ENCODE measurements at regions not wholly inside any gene's neighbourhood (a gene's known extent, or its start where the extent isn't known, plus 50 kb on each side); places are given as distances from the start of the nearest gene placed in this dataset.

- no peak overlapping the region for H3K9ac ChIP-seq (ENCODE audit: low read length)
- no peak overlapping the region for H3K27ac ChIP-seq (ENCODE audit: low read length, poor library complexity, severe bottlenecking)
- H3K4me1 ChIP-seq (ENCODE audit: control insufficient read depth, insufficient read depth, low read depth, low read length): no peaks in the 10 kb centered on the region
- H4K91ac ChIP-seq (ENCODE audit: low read length): no peak overlapping the region
- no peak overlapping the region for H2BK120ac ChIP-seq (ENCODE audit: low read depth, low read length)
- no peak overlapping the region for H2BK12ac ChIP-seq (ENCODE audit: low read length in 2 of 2)
- no peaks in the 10 kb centered on the region for H3K79me1 ChIP-seq (replicated peaks; ENCODE audit: low read length, poor library complexity, severe bottlenecking)
- no peak overlapping the region for H3K18ac ChIP-seq (ENCODE audit: low read depth in 1 of 2, low read length in 2 of 2)
- H3K4me2 ChIP-seq (ENCODE audit: low read length, poor library complexity, severe bottlenecking): no peak overlapping the region
- no peak overlapping the region for H2AFZ ChIP-seq (ENCODE audit: low read depth, low read length)
- peaks cover 6% of the 10 kb centered on the region for H3K9me3 ChIP-seq (ENCODE audit: control insufficient read depth, low read length)
- no peaks in the 10 kb centered on the region for H3K27me3 ChIP-seq (ENCODE audit: control insufficient read depth in 1 of 2, insufficient read depth in 1 of 2, low read length in 2 of 2)
- H3K36me3 ChIP-seq (ENCODE audit: control insufficient read depth in 1 of 2, insufficient read depth in 2 of 2, low read depth in 1 of 2, low read length in 2 of 2): no peaks in the 10 kb centered on the region
- H2BK5ac ChIP-seq (ENCODE audit: low read depth, low read length, poor library complexity, severe bottlenecking): no peak overlapping the region
- no CpG with 5 or more reads among the region's 1 CpG for WGBS
- no peak overlapping the region for H2AK5ac ChIP-seq (ENCODE audit: low read length, severe bottlenecking)
- H3K4me3 ChIP-seq (ENCODE audit: insufficient read depth in 1 of 2, low read depth in 1 of 2, low read length in 2 of 2): no peak overlapping the region
- no peak overlapping the region for H4K8ac ChIP-seq (ENCODE audit: low read length)
- H3K14ac ChIP-seq (ENCODE audit: low read length in 2 of 2): no peak overlapping the region
- H3K23ac ChIP-seq (ENCODE audit: low read length in 2 of 2): no peak overlapping the region
- no peak overlapping the region for H2BK15ac ChIP-seq (ENCODE audit: low read depth, poor library complexity, severe bottlenecking)
- DNase-seq: no peak
- no peak overlapping the region for H3K4ac ChIP-seq (ENCODE audit: low read depth in 1 of 2, low read length in 2 of 2)
Observed at GRCh38 chr2:144984038-144984437, 464.1 kb upstream of the ZEB2 start.

- H3K9ac ChIP-seq (ENCODE audit: low read length): no peak overlapping the region
- H2BK5ac ChIP-seq (ENCODE audit: low read depth, low read length, poor library complexity, severe bottlenecking): no peak overlapping the region
- H4K8ac ChIP-seq (ENCODE audit: low read length): no peak overlapping the region
- no peak overlapping the region for H2AK5ac ChIP-seq (ENCODE audit: low read length, severe bottlenecking)
- H3K4me1 ChIP-seq (ENCODE audit: control insufficient read depth, insufficient read depth, low read depth, low read length): no peaks in the 10 kb centered on the region
- no peak overlapping the region for H2AFZ ChIP-seq (ENCODE audit: low read depth, low read length)
- no peaks in the 10 kb centered on the region for H3K27me3 ChIP-seq (ENCODE audit: control insufficient read depth in 1 of 2, insufficient read depth in 1 of 2, low read length in 2 of 2)
- DNase-seq: no peak
- no peak overlapping the region for H3K14ac ChIP-seq (ENCODE audit: low read length in 2 of 2)
- no peak overlapping the region for H2BK12ac ChIP-seq (ENCODE audit: low read length in 2 of 2)
- H2BK15ac ChIP-seq (ENCODE audit: low read depth, poor library complexity, severe bottlenecking): no peak overlapping the region
- no peak overlapping the region for H3K4ac ChIP-seq (ENCODE audit: low read depth in 1 of 2, low read length in 2 of 2)
- H3K18ac ChIP-seq (ENCODE audit: low read depth in 1 of 2, low read length in 2 of 2): no peak overlapping the region
- no peaks in the 10 kb centered on the region for H3K79me1 ChIP-seq (replicated peaks; ENCODE audit: low read length, poor library complexity, severe bottlenecking)
- no peaks in the 10 kb centered on the region for H3K36me3 ChIP-seq (ENCODE audit: control insufficient read depth in 1 of 2, insufficient read depth in 2 of 2, low read depth in 1 of 2, low read length in 2 of 2)
- H3K4me2 ChIP-seq (ENCODE audit: low read length, poor library complexity, severe bottlenecking): no peak overlapping the region
- no peak overlapping the region for H4K91ac ChIP-seq (ENCODE audit: low read length)
- H3K27ac ChIP-seq (ENCODE audit: low read length, poor library complexity, severe bottlenecking): no peak overlapping the region
- H3K23ac ChIP-seq (ENCODE audit: low read length in 2 of 2): no peak overlapping the region
- H2BK120ac ChIP-seq (ENCODE audit: low read depth, low read length): no peak overlapping the region
- peaks cover 6% of the 10 kb centered on the region for H3K9me3 ChIP-seq (ENCODE audit: control insufficient read depth, low read length)
- no peak overlapping the region for H3K4me3 ChIP-seq (ENCODE audit: insufficient read depth in 1 of 2, low read depth in 1 of 2, low read length in 2 of 2)
- 100% methylated on average over 2 of the region's 2 CpGs for WGBS
Observed at GRCh38 chr2:144983107-144983506, 463.2 kb upstream of the ZEB2 start.

- no peaks in the 10 kb centered on the region for H3K27me3 ChIP-seq (ENCODE audit: control insufficient read depth in 1 of 2, insufficient read depth in 1 of 2, low read length in 2 of 2)
- H2BK15ac ChIP-seq (ENCODE audit: low read depth, poor library complexity, severe bottlenecking): no peak overlapping the region
- H3K4me1 ChIP-seq (ENCODE audit: control insufficient read depth, insufficient read depth, low read depth, low read length): no peaks in the 10 kb centered on the region
- no peak overlapping the region for H3K14ac ChIP-seq (ENCODE audit: low read length in 2 of 2)
- 100% methylated on average over 1 of the region's 2 CpGs for WGBS
- no peak overlapping the region for H2BK12ac ChIP-seq (ENCODE audit: low read length in 2 of 2)
- H3K4me2 ChIP-seq (ENCODE audit: low read length, poor library complexity, severe bottlenecking): no peak overlapping the region
- H4K8ac ChIP-seq (ENCODE audit: low read length): no peak overlapping the region
- H3K36me3 ChIP-seq (ENCODE audit: control insufficient read depth in 1 of 2, insufficient read depth in 2 of 2, low read depth in 1 of 2, low read length in 2 of 2): no peaks in the 10 kb centered on the region
- H3K9me3 ChIP-seq (ENCODE audit: control insufficient read depth, low read length): peaks cover 6% of the 10 kb centered on the region
- H3K27ac ChIP-seq (ENCODE audit: low read length, poor library complexity, severe bottlenecking): no peak overlapping the region
- no peak overlapping the region for H2AK5ac ChIP-seq (ENCODE audit: low read length, severe bottlenecking)
- no peak overlapping the region for H3K23ac ChIP-seq (ENCODE audit: low read length in 2 of 2)
- H2AFZ ChIP-seq (ENCODE audit: low read depth, low read length): no peak overlapping the region
- H2BK120ac ChIP-seq (ENCODE audit: low read depth, low read length): no peak overlapping the region
- H3K79me1 ChIP-seq (replicated peaks; ENCODE audit: low read length, poor library complexity, severe bottlenecking): no peaks in the 10 kb centered on the region
- H3K4me3 ChIP-seq (ENCODE audit: insufficient read depth in 1 of 2, low read depth in 1 of 2, low read length in 2 of 2): no peak overlapping the region
- no peak for DNase-seq
- H3K18ac ChIP-seq (ENCODE audit: low read depth in 1 of 2, low read length in 2 of 2): no peak overlapping the region
- no peak overlapping the region for H3K9ac ChIP-seq (ENCODE audit: low read length)
- no peak overlapping the region for H2BK5ac ChIP-seq (ENCODE audit: low read depth, low read length, poor library complexity, severe bottlenecking)
- H3K4ac ChIP-seq (ENCODE audit: low read depth in 1 of 2, low read length in 2 of 2): no peak overlapping the region
- no peak overlapping the region for H4K91ac ChIP-seq (ENCODE audit: low read length)
Observed at GRCh38 chr2:144982481-144982880, 462.6 kb upstream of the ZEB2 start.

GRCh38 chr2:144975881-144976280 is 456.0 kb upstream of the ZEB2 start:
- H2AK5ac ChIP-seq (ENCODE audit: low read length, severe bottlenecking): no peak overlapping the region
- H3K14ac ChIP-seq (ENCODE audit: low read length in 2 of 2): no peak overlapping the region
- H3K18ac ChIP-seq (ENCODE audit: low read depth in 1 of 2, low read length in 2 of 2): no peak overlapping the region
- no peak overlapping the region for H3K4ac ChIP-seq (ENCODE audit: low read depth in 1 of 2, low read length in 2 of 2)
- H3K4me1 ChIP-seq (ENCODE audit: control insufficient read depth, insufficient read depth, low read depth, low read length): no peaks in the 10 kb centered on the region
- no peak overlapping the region for H3K27ac ChIP-seq (ENCODE audit: low read length, poor library complexity, severe bottlenecking)
- no peaks in the 10 kb centered on the region for H3K9me3 ChIP-seq (ENCODE audit: control insufficient read depth, low read length)
- no peak overlapping the region for H2AFZ ChIP-seq (ENCODE audit: low read depth, low read length)
- no peak overlapping the region for H3K4me3 ChIP-seq (ENCODE audit: insufficient read depth in 1 of 2, low read depth in 1 of 2, low read length in 2 of 2)
- no peak overlapping the region for H3K9ac ChIP-seq (ENCODE audit: low read length)
- no peak overlapping the region for H3K4me2 ChIP-seq (ENCODE audit: low read length, poor library complexity, severe bottlenecking)
- no peak overlapping the region for H3K23ac ChIP-seq (ENCODE audit: low read length in 2 of 2)
- H2BK5ac ChIP-seq (ENCODE audit: low read depth, low read length, poor library complexity, severe bottlenecking): no peak overlapping the region
- no peaks in the 10 kb centered on the region for H3K27me3 ChIP-seq (ENCODE audit: control insufficient read depth in 1 of 2, insufficient read depth in 1 of 2, low read length in 2 of 2)
- no peaks in the 10 kb centered on the region for H3K36me3 ChIP-seq (ENCODE audit: control insufficient read depth in 1 of 2, insufficient read depth in 2 of 2, low read depth in 1 of 2, low read length in 2 of 2)
- no peak overlapping the region for H4K8ac ChIP-seq (ENCODE audit: low read length)
- no peak overlapping the region for H2BK15ac ChIP-seq (ENCODE audit: low read depth, poor library complexity, severe bottlenecking)
- H2BK120ac ChIP-seq (ENCODE audit: low read depth, low read length): no peak overlapping the region
- 100% methylated on average over 3 of the region's 3 CpGs for whole genome bisulfite sequencing
- DNase-seq: no peak
- no peak overlapping the region for H2BK12ac ChIP-seq (ENCODE audit: low read length in 2 of 2)
- no peak overlapping the region for H4K91ac ChIP-seq (ENCODE audit: low read length)
- H3K79me1 ChIP-seq (replicated peaks; ENCODE audit: low read length, poor library complexity, severe bottlenecking): no peaks in the 10 kb centered on the region
